ENCODE measurements at regions not wholly inside any gene's neighbourhood (a gene's known extent, or its start where the extent isn't known, plus 50 kb on each side); places are given as distances from the start of the nearest gene placed in this dataset.

DNA sequence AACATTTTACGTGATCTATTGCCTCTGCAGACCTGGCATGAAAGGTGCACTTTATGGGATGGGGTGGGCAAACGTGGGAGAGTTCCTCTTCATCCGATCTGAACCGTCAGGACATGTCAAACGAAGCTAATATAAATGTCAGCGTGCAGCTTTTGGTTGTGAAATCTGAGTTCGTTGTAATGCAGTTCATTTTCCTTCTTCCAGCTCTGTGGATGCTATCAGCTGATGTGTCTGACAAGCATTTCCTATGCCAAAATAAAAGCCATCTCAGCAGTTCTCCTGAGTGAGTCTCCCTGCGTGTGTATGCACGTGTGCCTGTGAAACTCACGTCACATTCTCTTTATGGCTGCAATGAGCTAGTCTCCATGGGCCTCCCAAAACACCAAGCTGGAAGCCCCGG is 512.3 kb downstream of the MCTP2 start:
- Histone ChIP-seq H3K4me1 (ENCODE audit: low read length) (no peaks in the 10 kb centered on the region), H3K27me3 (replicated peaks; ENCODE audit: insufficient read depth, low read length) (no peaks in the 10 kb centered on the region), H3K9me2 (replicated peaks; ENCODE audit: insufficient read depth, low read length) (no peaks in the 10 kb centered on the region), H3K4me3 (ENCODE audit: low read length) (no peak overlapping the region), H3K9me3 (replicated peaks; ENCODE audit: insufficient read depth, low read length) (no peaks in the 10 kb centered on the region), H2AFZ (ENCODE audit: low read length) (no peak overlapping the region), H3K79me2 (ENCODE audit: low read length) (no peaks in the 10 kb centered on the region), H3F3A (ENCODE audit: insufficient read depth, low read length) (no peaks in the 10 kb centered on the region), H3K27ac (ENCODE audit: low read length) (no peak overlapping the region), H4K20me1 (ENCODE audit: insufficient read depth, low read length) (no peaks in the 10 kb centered on the region), H3K36me3 (replicated peaks; ENCODE audit: insufficient read depth, low read length) (no peaks in the 10 kb centered on the region), H3K9ac (ENCODE audit: low read length) (no peak overlapping the region), H3K4me2 (ENCODE audit: low read depth, low read length) (no peak overlapping the region)
- TF ChIP-seq EZH2phosphoT487 (IDR thresholded peaks at IDR 0.05; ENCODE audit: low read length) (no peak), EZH2 (optimal IDR thresholded peaks at IDR 0.05; ENCODE audit: low read depth, low read length) (no peak), CTCF (IDR thresholded peaks at IDR 0.05; ENCODE audit: low read length) (no peak)
- no peak for DNase-seq

GRCh38 chr15:94744080-94744793 is 512.9 kb downstream of the MCTP2 start:
- Histone ChIP-seq H3K36me3 (replicated peaks; ENCODE audit: insufficient read depth, low read length) (no peaks in the 10 kb centered on the region), H3K79me2 (ENCODE audit: low read length) (no peaks in the 10 kb centered on the region), H3K27ac (ENCODE audit: low read length) (no peak overlapping the region), H3K9ac (ENCODE audit: low read length) (no peak overlapping the region), H3K4me2 (ENCODE audit: low read depth, low read length) (no peak overlapping the region), H3K9me2 (replicated peaks; ENCODE audit: insufficient read depth, low read length) (no peaks in the 10 kb centered on the region), H3K4me1 (ENCODE audit: low read length) (no peaks in the 10 kb centered on the region), H3K4me3 (ENCODE audit: low read length) (no peak overlapping the region), H3K9me3 (replicated peaks; ENCODE audit: insufficient read depth, low read length) (no peaks in the 10 kb centered on the region), H2AFZ (ENCODE audit: low read length) (no peak overlapping the region), H4K20me1 (ENCODE audit: insufficient read depth, low read length) (no peaks in the 10 kb centered on the region), H3K27me3 (replicated peaks; ENCODE audit: insufficient read depth, low read length) (no peaks in the 10 kb centered on the region), H3F3A (ENCODE audit: insufficient read depth, low read length) (no peaks in the 10 kb centered on the region)
- no peak for TF ChIP-seq EZH2phosphoT487 (IDR thresholded peaks at IDR 0.05; ENCODE audit: low read length)
- TF ChIP-seq CTCF (IDR thresholded peaks at IDR 0.05; ENCODE audit: low read length): no peak
- no peak for TF ChIP-seq EZH2 (optimal IDR thresholded peaks at IDR 0.05; ENCODE audit: low read depth, low read length)
- no peak for DNase-seq

DNA sequence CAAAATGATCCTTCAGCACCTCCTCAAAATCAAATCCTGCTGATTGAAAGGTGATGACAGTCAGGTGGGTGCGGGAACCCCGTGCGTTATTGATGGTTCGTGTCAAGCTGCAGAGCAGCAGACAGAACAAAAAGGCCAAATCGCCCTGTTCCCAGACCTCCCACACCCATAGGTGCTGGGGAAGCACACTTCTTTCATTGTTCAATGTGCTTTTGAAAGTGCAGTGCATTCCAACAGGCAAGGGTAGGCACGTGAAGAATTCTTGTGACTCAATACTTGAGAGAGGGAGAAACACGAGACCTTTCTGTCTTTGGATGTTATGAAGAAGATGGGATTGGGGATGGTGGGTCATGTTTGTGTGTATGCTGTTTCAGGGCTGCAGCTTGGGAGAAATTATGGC is 514.0 kb downstream of the MCTP2 start:
- H3K4me3 ChIP-seq (ENCODE audit: low read length): no peak overlapping the region
- no peak overlapping the region for H3K9ac ChIP-seq (ENCODE audit: low read length)
- no peaks in the 10 kb centered on the region for H3K79me2 ChIP-seq (ENCODE audit: low read length)
- no peaks in the 10 kb centered on the region for H3K9me3 ChIP-seq (replicated peaks; ENCODE audit: insufficient read depth, low read length)
- no peaks in the 10 kb centered on the region for H3K36me3 ChIP-seq (replicated peaks; ENCODE audit: insufficient read depth, low read length)
- no peak for DNase-seq
- no peak overlapping the region for H3K4me2 ChIP-seq (ENCODE audit: low read depth, low read length)
- no peak overlapping the region for H2AFZ ChIP-seq (ENCODE audit: low read length)
- no peaks in the 10 kb centered on the region for H3K9me2 ChIP-seq (replicated peaks; ENCODE audit: insufficient read depth, low read length)
- no peaks in the 10 kb centered on the region for H3K27me3 ChIP-seq (replicated peaks; ENCODE audit: insufficient read depth, low read length)
- H4K20me1 ChIP-seq (ENCODE audit: insufficient read depth, low read length): no peaks in the 10 kb centered on the region
- H3K4me1 ChIP-seq (ENCODE audit: low read length): no peaks in the 10 kb centered on the region
- H3F3A ChIP-seq (ENCODE audit: insufficient read depth, low read length): no peaks in the 10 kb centered on the region
- no peak overlapping the region for H3K27ac ChIP-seq (ENCODE audit: low read length)
- no peak for TF ChIP-seq CTCF (IDR thresholded peaks at IDR 0.05; ENCODE audit: low read length)

Measured in MM.1S (cell line).